ENCODE measurements at regions not wholly inside any gene's neighbourhood (a gene's known extent, or its start where the extent isn't known, plus 50 kb on each side); places are given as distances from the start of the nearest gene placed in this dataset.

- TF ChIP-seq JUN (IDR thresholded peaks at IDR 0.05; ENCODE audit: borderline replicate concordance, insufficient read depth, insufficient read length, low read depth), result no peak
- TF ChIP-seq CTCF (IDR thresholded peaks at IDR 0.05; ENCODE audit: extremely low read depth in 1 of 2, insufficient read depth in 1 of 2, low read depth in 1 of 2, low read length in 2 of 2), result no peak
- no peak for TF ChIP-seq MAX (IDR thresholded peaks at IDR 0.05; ENCODE audit: insufficient read depth, insufficient read length)
- no peak for TF ChIP-seq GATA2 (IDR thresholded peaks at IDR 0.05; ENCODE audit: insufficient read depth, insufficient read length, low read depth, low read length)
Measured at GRCh38 chr10:9986786-9987185, 1030.9 kb upstream of the CELF2 start.

All from endothelial cell of umbilical vein (primary cell).